ENCODE measurements at regions not wholly inside any gene's neighbourhood (a gene's known extent, or its start where the extent isn't known, plus 50 kb on each side); places are given as distances from the start of the nearest gene placed in this dataset.
A peak's percentile ranks its signal among the peaks of the same experiment; 100 is the strongest.
"Not testable (repeated sequence)": the region's sequence is repeated elsewhere in the genome, so short reads cannot be mapped to it uniquely, and the experiment has no call there.

GRCh38 chr16:21509437-21510086 is 89.8 kb upstream of the METTL9 start:
- peaks cover 50% of the 10 kb centered on the region for H3K4me1 Mint-ChIP-seq (ENCODE audit: low read depth, unreplicated experiment)
- Histone ChIP-seq H3K79me2 (ENCODE audit: insufficient read depth, low read length) (peaks cover 94% of the 10 kb centered on the region), H4K20me1 (ENCODE audit: insufficient read depth, low read length) (peaks cover 85% of the 10 kb centered on the region), H3K4me1 (ENCODE audit: insufficient read depth, low read length) (peaks cover 19% of the 10 kb centered on the region)
- H2AFZ ChIP-seq (ENCODE audit: low read depth, low read length); H3K9me3 ChIP-seq (ENCODE audit: insufficient read depth, low read depth, low read length); H3K4me2 ChIP-seq (ENCODE audit: low read length); H3K27ac ChIP-seq (ENCODE audit: low read depth, low read length); H3K27me3 ChIP-seq (ENCODE audit: insufficient read depth, low read length); H3K9ac ChIP-seq (ENCODE audit: low read length); H3K36me3 ChIP-seq (ENCODE audit: insufficient read depth, low read length); DNase-seq (ENCODE audit: low read depth); H3K27me3 Mint-ChIP-seq (ENCODE audit: low read depth, unreplicated experiment); H3K9me3 Mint-ChIP-seq (ENCODE audit: unreplicated experiment); H3K4me3 ChIP-seq (ENCODE audit: insufficient read depth, low read depth, low read length); FAIRE-seq: not testable (repeated sequence)
- H3K36me3 Mint-ChIP-seq (ENCODE audit: low read depth, unreplicated experiment), result peaks cover 21% of the 10 kb centered on the region
- H3K27ac Mint-ChIP-seq (ENCODE audit: unreplicated experiment), result peak overlapping the region; percentile 70
- H3K4me3 Mint-ChIP-seq (ENCODE audit: unreplicated experiment), result peak overlapping the region; percentile 21

- H3K27ac ChIP-seq (ENCODE audit: low read depth, low read length); H3K36me3 ChIP-seq (ENCODE audit: insufficient read depth, low read length); H3K4me2 ChIP-seq (ENCODE audit: low read length); H3K27me3 ChIP-seq (ENCODE audit: insufficient read depth, low read length); H3K9me3 Mint-ChIP-seq (ENCODE audit: unreplicated experiment); H3K4me3 ChIP-seq (ENCODE audit: insufficient read depth, low read depth, low read length); FAIRE-seq; H2AFZ ChIP-seq (ENCODE audit: low read depth, low read length); H3K9ac ChIP-seq (ENCODE audit: low read length); DNase-seq (ENCODE audit: low read depth); H3K9me3 ChIP-seq (ENCODE audit: insufficient read depth, low read depth, low read length); H3K27me3 Mint-ChIP-seq (ENCODE audit: low read depth, unreplicated experiment): not testable (repeated sequence)
- peaks cover 100% of the 10 kb centered on the region for H3K79me2 ChIP-seq (ENCODE audit: insufficient read depth, low read length)
- peak overlapping the region; percentile 70 for H3K4me3 Mint-ChIP-seq (ENCODE audit: unreplicated experiment)
- H3K4me1 ChIP-seq (ENCODE audit: insufficient read depth, low read length), result peaks cover 20% of the 10 kb centered on the region
- peak overlapping the region; percentile 96 for H3K27ac Mint-ChIP-seq (ENCODE audit: unreplicated experiment)
- H4K20me1 ChIP-seq (ENCODE audit: insufficient read depth, low read length), result peaks cover 96% of the 10 kb centered on the region
- peaks cover 21% of the 10 kb centered on the region for H3K36me3 Mint-ChIP-seq (ENCODE audit: low read depth, unreplicated experiment)
- peaks cover 59% of the 10 kb centered on the region for H3K4me1 Mint-ChIP-seq (ENCODE audit: low read depth, unreplicated experiment)
Measured at GRCh38 chr16:21510869-21511255, 88.5 kb upstream of the METTL9 start.

- H3K4me1 ChIP-seq (ENCODE audit: insufficient read depth, low read length), result peaks cover 24% of the 10 kb centered on the region
Measured at GRCh38 chr16:21511315-21512210, 87.8 kb upstream of the METTL9 start.

GRCh38 chr16:21512280-21513192 is 86.8 kb upstream of the METTL9 start:
- H3K36me3 Mint-ChIP-seq (ENCODE audit: low read depth, unreplicated experiment), result peaks cover 21% of the 10 kb centered on the region
- peak overlapping the region; percentile 47 for H3K27ac Mint-ChIP-seq (ENCODE audit: unreplicated experiment)
- peaks cover 95% of the 10 kb centered on the region for H4K20me1 ChIP-seq (ENCODE audit: insufficient read depth, low read length)
- not testable (repeated sequence) for H3K36me3 ChIP-seq (ENCODE audit: insufficient read depth, low read length); DNase-seq (ENCODE audit: low read depth); H2AFZ ChIP-seq (ENCODE audit: low read depth, low read length); H3K27me3 ChIP-seq (ENCODE audit: insufficient read depth, low read length); H3K4me3 Mint-ChIP-seq (ENCODE audit: unreplicated experiment); H3K9me3 ChIP-seq (ENCODE audit: insufficient read depth, low read depth, low read length); H3K9me3 Mint-ChIP-seq (ENCODE audit: unreplicated experiment); H3K4me3 ChIP-seq (ENCODE audit: insufficient read depth, low read depth, low read length); H3K27me3 Mint-ChIP-seq (ENCODE audit: low read depth, unreplicated experiment); FAIRE-seq
- H3K4me1 Mint-ChIP-seq (ENCODE audit: low read depth, unreplicated experiment), result peaks cover 64% of the 10 kb centered on the region
- H3K4me1 ChIP-seq (ENCODE audit: insufficient read depth, low read length), result peaks cover 24% of the 10 kb centered on the region
- H3K79me2 ChIP-seq (ENCODE audit: insufficient read depth, low read length), result peaks cover 97% of the 10 kb centered on the region
- peak overlapping the region; percentile 75 for H3K4me2 ChIP-seq (ENCODE audit: low read length)
- peak overlapping the region; percentile 64 for H3K9ac ChIP-seq (ENCODE audit: low read length)
- peak overlapping the region; percentile 36 for H3K27ac ChIP-seq (ENCODE audit: low read depth, low read length)

More at GRCh38 chr16:21511315-21512210, 87.8 kb upstream of the METTL9 start:
- not testable (repeated sequence) for H2AFZ ChIP-seq (ENCODE audit: low read depth, low read length); FAIRE-seq; H3K36me3 ChIP-seq (ENCODE audit: insufficient read depth, low read length); H3K27me3 Mint-ChIP-seq (ENCODE audit: low read depth, unreplicated experiment); H3K9me3 ChIP-seq (ENCODE audit: insufficient read depth, low read depth, low read length); H3K9me3 Mint-ChIP-seq (ENCODE audit: unreplicated experiment); H3K4me3 ChIP-seq (ENCODE audit: insufficient read depth, low read depth, low read length); H3K27me3 ChIP-seq (ENCODE audit: insufficient read depth, low read length)
- Histone ChIP-seq H4K20me1 (ENCODE audit: insufficient read depth, low read length) (peaks cover 97% of the 10 kb centered on the region), H3K9ac (ENCODE audit: low read length) (peak overlapping the region; percentile 64), H3K27ac (ENCODE audit: low read depth, low read length) (peak overlapping the region; percentile 79), H3K79me2 (ENCODE audit: insufficient read depth, low read length) (peaks cover 99% of the 10 kb centered on the region), H3K4me2 (ENCODE audit: low read length) (peak overlapping the region; percentile 75)
- Mint-ChIP-seq H3K4me3 (ENCODE audit: unreplicated experiment) (peak overlapping the region; percentile 75), H3K27ac (ENCODE audit: unreplicated experiment) (peak overlapping the region; percentile 96), H3K4me1 (ENCODE audit: low read depth, unreplicated experiment) (peaks cover 62% of the 10 kb centered on the region), H3K36me3 (ENCODE audit: low read depth, unreplicated experiment) (peaks cover 21% of the 10 kb centered on the region)
- peak; percentile 60 for DNase-seq (ENCODE audit: low read depth)

GRCh38 chr16:21513337-21513741 is 86.0 kb upstream of the METTL9 start:
- not testable (repeated sequence) for H3K27me3 Mint-ChIP-seq (ENCODE audit: low read depth, unreplicated experiment); H3K36me3 ChIP-seq (ENCODE audit: insufficient read depth, low read length); H2AFZ ChIP-seq (ENCODE audit: low read depth, low read length); DNase-seq (ENCODE audit: low read depth); H3K9me3 ChIP-seq (ENCODE audit: insufficient read depth, low read depth, low read length); H3K27ac ChIP-seq (ENCODE audit: low read depth, low read length); H3K27me3 ChIP-seq (ENCODE audit: insufficient read depth, low read length); H3K9me3 Mint-ChIP-seq (ENCODE audit: unreplicated experiment); FAIRE-seq; H3K4me3 ChIP-seq (ENCODE audit: insufficient read depth, low read depth, low read length)
- Histone ChIP-seq H3K79me2 (ENCODE audit: insufficient read depth, low read length) (peaks cover 96% of the 10 kb centered on the region), H3K4me2 (ENCODE audit: low read length) (peak overlapping the region; percentile 68), H3K4me1 (ENCODE audit: insufficient read depth, low read length) (peaks cover 24% of the 10 kb centered on the region), H4K20me1 (ENCODE audit: insufficient read depth, low read length) (peaks cover 93% of the 10 kb centered on the region), H3K9ac (ENCODE audit: low read length) (peak overlapping the region; percentile 5)
- Mint-ChIP-seq H3K36me3 (ENCODE audit: low read depth, unreplicated experiment) (peaks cover 17% of the 10 kb centered on the region), H3K4me3 (ENCODE audit: unreplicated experiment) (peak overlapping the region; percentile 20), H3K27ac (ENCODE audit: unreplicated experiment) (peak overlapping the region; percentile 34), H3K4me1 (ENCODE audit: low read depth, unreplicated experiment) (peaks cover 59% of the 10 kb centered on the region)
